PC-9 (cell line): ENCODE measurements at regions not wholly inside any gene's neighbourhood (a gene's known extent, or its start where the extent isn't known, plus 50 kb on each side); places are given as distances from the start of the nearest gene placed in this dataset.

Experiments used
- EZH2 ChIP-seq: fragments of 200-600 bp; sonication (generic); IDR thresholded peaks from 2 replicates; pipeline ENCODE4 v1.8.0; 2017; ENCODE audit warnings: antibody characterized with exemption, low read depth
- TF ChIP-seq, protein P1 (sequence below): fragments of 200-600 bp; sonication (generic); conservative IDR thresholded peaks from 2 replicates; pipeline ENCODE4 v1.6.1; 2017; ENCODE audit warnings: mixed run types, antibody characterized with exemption, mild to moderate bottlenecking, moderate library complexity

DNA sequence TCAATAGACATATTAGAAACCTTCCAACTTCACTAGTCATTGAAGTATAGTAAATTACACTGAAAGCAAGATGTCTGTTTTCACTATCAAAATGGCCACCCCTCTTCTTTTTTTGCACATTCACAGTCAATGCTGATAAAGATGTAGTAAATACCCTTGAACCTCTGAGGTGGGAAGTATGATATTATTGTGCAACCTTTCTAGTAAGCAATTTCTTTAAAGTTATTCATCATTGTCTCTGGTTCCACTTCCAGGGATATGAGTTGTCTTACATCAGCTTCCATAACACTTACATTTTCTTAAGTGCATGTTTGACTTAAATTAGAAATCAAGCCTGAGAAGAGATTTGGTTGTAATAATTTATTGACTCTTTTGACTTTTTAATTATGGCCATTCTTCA lies 453.9 kb upstream of the MGAT4C start:
- TF ChIP-seq, protein P1, sequence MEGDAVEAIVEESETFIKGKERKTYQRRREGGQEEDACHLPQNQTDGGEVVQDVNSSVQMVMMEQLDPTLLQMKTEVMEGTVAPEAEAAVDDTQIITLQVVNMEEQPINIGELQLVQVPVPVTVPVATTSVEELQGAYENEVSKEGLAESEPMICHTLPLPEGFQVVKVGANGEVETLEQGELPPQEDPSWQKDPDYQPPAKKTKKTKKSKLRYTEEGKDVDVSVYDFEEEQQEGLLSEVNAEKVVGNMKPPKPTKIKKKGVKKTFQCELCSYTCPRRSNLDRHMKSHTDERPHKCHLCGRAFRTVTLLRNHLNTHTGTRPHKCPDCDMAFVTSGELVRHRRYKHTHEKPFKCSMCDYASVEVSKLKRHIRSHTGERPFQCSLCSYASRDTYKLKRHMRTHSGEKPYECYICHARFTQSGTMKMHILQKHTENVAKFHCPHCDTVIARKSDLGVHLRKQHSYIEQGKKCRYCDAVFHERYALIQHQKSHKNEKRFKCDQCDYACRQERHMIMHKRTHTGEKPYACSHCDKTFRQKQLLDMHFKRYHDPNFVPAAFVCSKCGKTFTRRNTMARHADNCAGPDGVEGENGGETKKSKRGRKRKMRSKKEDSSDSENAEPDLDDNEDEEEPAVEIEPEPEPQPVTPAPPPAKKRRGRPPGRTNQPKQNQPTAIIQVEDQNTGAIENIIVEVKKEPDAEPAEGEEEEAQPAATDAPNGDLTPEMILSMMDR, result no peak
- TF ChIP-seq EZH2, result no peak
